WERI-Rb-1 (cell line): ENCODE measurements at regions not wholly inside any gene's neighbourhood (a gene's known extent, or its start where the extent isn't known, plus 50 kb on each side); places are given as distances from the start of the nearest gene placed in this dataset.
"Not testable (repeated sequence)": the region's sequence is repeated elsewhere in the genome, so short reads cannot be mapped to it uniquely, and the experiment has no call there.

Experiments
- DNase-seq: peaks from one replicate; pipeline ENCODE4 v3.0.0-alpha.2; 2020
- H3K27ac ChIP-seq: fragments of 250-450 bp; sonication (Bioruptor Pico); 2 replicates; pipeline ENCODE4 v1.5.1; 2020; ENCODE audit warnings: mild to moderate bottlenecking, moderate library complexity
- H3K27me3 ChIP-seq: fragments of 250-450 bp; sonication (Bioruptor Pico); 2 replicates; pipeline ENCODE4 v1.5.1; 2021; ENCODE audit warnings: mild to moderate bottlenecking, low read depth, moderate library complexity; ENCODE audit not compliant: insufficient read depth, severe bottlenecking
- H3K36me3 ChIP-seq: fragments of 250-450 bp; sonication (Bioruptor Pico); 2 replicates; pipeline ENCODE4 v1.5.1; 2020; ENCODE audit warnings: mild to moderate bottlenecking, moderate library complexity
- H3K4me3 ChIP-seq: 2 replicates; pipeline ENCODE4 v1.5.1; 2011; ENCODE audit warnings: low read depth, mild to moderate bottlenecking, control low read depth, low read length
- H3K9me3 ChIP-seq: fragments of 250-450 bp; sonication (Bioruptor Pico); 2 replicates; pipeline ENCODE4 v1.5.1; 2021; ENCODE audit warnings: mild to moderate bottlenecking, moderate library complexity; ENCODE audit not compliant: severe bottlenecking
- TF ChIP-seq, protein P1 (sequence below): IDR thresholded peaks from 2 replicates; pipeline ENCODE4 v1.5.1; 2011; ENCODE audit warnings: low read depth, mild to moderate bottlenecking, control low read depth, inconsistent platforms, low read length

DNA sequence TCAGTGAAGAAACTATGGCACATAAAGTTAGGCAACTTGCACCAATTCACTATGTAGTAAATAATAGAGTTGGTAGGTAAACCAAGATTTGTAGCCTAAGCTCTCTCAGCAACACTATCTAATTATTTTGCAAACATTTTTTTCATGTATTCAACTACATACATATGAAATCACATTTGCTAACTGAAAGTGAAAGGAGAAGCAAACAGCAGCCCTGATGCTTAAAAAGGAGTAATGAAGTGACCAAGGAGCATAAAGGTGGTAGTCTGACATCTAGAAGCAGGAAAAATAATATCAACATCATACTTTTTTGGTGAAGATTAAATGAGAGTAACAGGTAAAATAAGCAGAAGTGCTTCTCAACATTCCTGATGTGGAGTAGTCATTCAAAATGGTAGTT is 603.7 kb downstream of the GRXCR1 start:
- H3K9me3 ChIP-seq = no peaks in the 10 kb centered on the region
- no peak overlapping the region for H3K27ac ChIP-seq
- no peak overlapping the region for H3K4me3 ChIP-seq
- no peak for DNase-seq
- TF ChIP-seq, protein P1, sequence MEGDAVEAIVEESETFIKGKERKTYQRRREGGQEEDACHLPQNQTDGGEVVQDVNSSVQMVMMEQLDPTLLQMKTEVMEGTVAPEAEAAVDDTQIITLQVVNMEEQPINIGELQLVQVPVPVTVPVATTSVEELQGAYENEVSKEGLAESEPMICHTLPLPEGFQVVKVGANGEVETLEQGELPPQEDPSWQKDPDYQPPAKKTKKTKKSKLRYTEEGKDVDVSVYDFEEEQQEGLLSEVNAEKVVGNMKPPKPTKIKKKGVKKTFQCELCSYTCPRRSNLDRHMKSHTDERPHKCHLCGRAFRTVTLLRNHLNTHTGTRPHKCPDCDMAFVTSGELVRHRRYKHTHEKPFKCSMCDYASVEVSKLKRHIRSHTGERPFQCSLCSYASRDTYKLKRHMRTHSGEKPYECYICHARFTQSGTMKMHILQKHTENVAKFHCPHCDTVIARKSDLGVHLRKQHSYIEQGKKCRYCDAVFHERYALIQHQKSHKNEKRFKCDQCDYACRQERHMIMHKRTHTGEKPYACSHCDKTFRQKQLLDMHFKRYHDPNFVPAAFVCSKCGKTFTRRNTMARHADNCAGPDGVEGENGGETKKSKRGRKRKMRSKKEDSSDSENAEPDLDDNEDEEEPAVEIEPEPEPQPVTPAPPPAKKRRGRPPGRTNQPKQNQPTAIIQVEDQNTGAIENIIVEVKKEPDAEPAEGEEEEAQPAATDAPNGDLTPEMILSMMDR = no peak
- H3K36me3 ChIP-seq = no peaks in the 10 kb centered on the region
- no peaks in the 10 kb centered on the region for H3K27me3 ChIP-seq

GRCh38 chr4:43496602-43497001 is 604.1 kb downstream of the GRXCR1 start:
- Histone ChIP-seq H3K27ac (no peak overlapping the region), H3K36me3 (no peaks in the 10 kb centered on the region), H3K4me3 (no peak overlapping the region), H3K9me3 (no peaks in the 10 kb centered on the region), H3K27me3 (no peaks in the 10 kb centered on the region)
- TF ChIP-seq, protein P1 = no peak
- no peak for DNase-seq

DNA sequence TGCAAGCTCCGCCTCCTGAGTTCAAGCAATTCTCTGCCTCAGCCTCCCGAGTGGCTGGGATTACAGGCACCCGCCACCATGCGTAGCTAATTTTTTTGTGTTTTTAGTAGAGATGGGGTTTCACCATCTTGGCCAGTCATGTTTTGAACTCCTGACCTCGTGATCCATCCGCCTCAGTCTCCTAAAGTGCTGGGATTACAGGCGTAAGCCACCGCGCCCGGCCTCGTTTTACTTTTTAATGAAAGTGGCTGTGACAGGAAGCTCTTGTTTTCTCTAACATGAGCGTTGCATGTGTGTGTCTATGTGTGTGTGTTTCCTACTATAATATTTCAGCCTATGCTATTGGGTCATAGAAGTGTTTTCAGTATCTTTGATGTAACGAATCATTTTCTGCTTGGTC is 613.3 kb downstream of the GRXCR1 start:
- not testable (repeated sequence) for H3K9me3 ChIP-seq, H3K36me3 ChIP-seq, H3K27me3 ChIP-seq, H3K4me3 ChIP-seq, H3K27ac ChIP-seq, DNase-seq

GRCh38 chr4:43512253-43512652 is 619.7 kb downstream of the GRXCR1 start:
- Histone ChIP-seq H3K4me3 (no peak overlapping the region), H3K9me3 (no peaks in the 10 kb centered on the region), H3K36me3 (no peaks in the 10 kb centered on the region), H3K27me3 (no peaks in the 10 kb centered on the region), H3K27ac (no peak overlapping the region)
- TF ChIP-seq, protein P1 = no peak
- DNase-seq = no peak

DNA sequence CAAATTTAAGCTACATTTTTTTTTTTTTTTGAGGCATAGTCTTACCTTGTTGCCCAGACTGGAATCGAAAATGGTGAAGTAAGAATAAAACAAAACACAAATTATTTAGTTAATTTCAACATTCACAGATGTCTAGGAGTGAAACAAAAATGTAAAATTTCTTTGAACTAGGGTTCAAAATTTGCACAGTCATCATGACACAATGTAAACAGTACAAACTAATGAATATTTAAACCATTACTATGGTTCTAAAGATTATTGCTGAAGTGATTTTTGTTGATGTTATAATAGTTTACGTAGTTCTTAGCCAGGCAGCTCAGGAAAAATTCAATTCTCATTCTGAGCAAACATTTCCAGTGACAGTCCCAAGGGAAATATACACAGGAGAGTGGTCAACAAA is 633.1 kb downstream of the GRXCR1 start:
- no peaks in the 10 kb centered on the region for H3K27me3 ChIP-seq
- no peak for DNase-seq
- TF ChIP-seq, protein P1 = no peak
- H3K27ac ChIP-seq = no peak overlapping the region
- H3K36me3 ChIP-seq = no peaks in the 10 kb centered on the region
- no peak overlapping the region for H3K4me3 ChIP-seq
- H3K9me3 ChIP-seq = peaks cover 2% of the 10 kb centered on the region

- Histone ChIP-seq H3K4me3 (no peak overlapping the region), H3K27ac (no peak overlapping the region)
- no peak for DNase-seq
Observed at GRCh38 chr4:43547561-43547960, 655.0 kb downstream of the GRXCR1 start.

More at GRCh38 chr4:43547561-43547960, 655.0 kb downstream of the GRXCR1 start:
- TF ChIP-seq, protein P1 = no peak
- Histone ChIP-seq H3K27me3 (no peaks in the 10 kb centered on the region), H3K9me3 (no peaks in the 10 kb centered on the region), H3K36me3 (no peaks in the 10 kb centered on the region)
